ENCODE measurements at regions not wholly inside any gene's neighbourhood (a gene's known extent, or its start where the extent isn't known, plus 50 kb on each side); places are given as distances from the start of the nearest gene placed in this dataset.

GRCh38 chr18:56161566-56162260 is 476.7 kb downstream of the TXNL1 start:
- Histone ChIP-seq H3K4me1 (peaks cover 10 to 33% (median 13%) of the 10 kb centered on the region in 3 donors), H3K27ac (peak overlapping the region in 2 of 4 donors; percentile 54 to 69), H3K9me3 (no peaks in the 10 kb centered on the region), H3K36me3 (no peaks in the 10 kb centered on the region), H3K27me3 (no peaks in the 10 kb centered on the region), H3K4me3 (no peak overlapping the region)
- WGBS, 2 donors (ENCODE audit: low coverage in 1 of 2), result 28% methylated on average over 5 to 6 of the region's 6 CpGs
- ATAC-seq, result no peak
- TF ChIP-seq POLR2A (IDR thresholded peaks at IDR 0.05) (no peak), EP300 (IDR thresholded peaks at IDR 0.05) (no peak), POLR2AphosphoS5 (IDR thresholded peaks at IDR 0.05) (peak; percentile 44)
- TF ChIP-seq, protein P1, sequence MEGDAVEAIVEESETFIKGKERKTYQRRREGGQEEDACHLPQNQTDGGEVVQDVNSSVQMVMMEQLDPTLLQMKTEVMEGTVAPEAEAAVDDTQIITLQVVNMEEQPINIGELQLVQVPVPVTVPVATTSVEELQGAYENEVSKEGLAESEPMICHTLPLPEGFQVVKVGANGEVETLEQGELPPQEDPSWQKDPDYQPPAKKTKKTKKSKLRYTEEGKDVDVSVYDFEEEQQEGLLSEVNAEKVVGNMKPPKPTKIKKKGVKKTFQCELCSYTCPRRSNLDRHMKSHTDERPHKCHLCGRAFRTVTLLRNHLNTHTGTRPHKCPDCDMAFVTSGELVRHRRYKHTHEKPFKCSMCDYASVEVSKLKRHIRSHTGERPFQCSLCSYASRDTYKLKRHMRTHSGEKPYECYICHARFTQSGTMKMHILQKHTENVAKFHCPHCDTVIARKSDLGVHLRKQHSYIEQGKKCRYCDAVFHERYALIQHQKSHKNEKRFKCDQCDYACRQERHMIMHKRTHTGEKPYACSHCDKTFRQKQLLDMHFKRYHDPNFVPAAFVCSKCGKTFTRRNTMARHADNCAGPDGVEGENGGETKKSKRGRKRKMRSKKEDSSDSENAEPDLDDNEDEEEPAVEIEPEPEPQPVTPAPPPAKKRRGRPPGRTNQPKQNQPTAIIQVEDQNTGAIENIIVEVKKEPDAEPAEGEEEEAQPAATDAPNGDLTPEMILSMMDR (IDR thresholded peaks at IDR 0.05), result no peak

GRCh38 chr18:56158676-56159075 is 479.7 kb downstream of the TXNL1 start:
- H3K9me3 ChIP-seq, result no peaks in the 10 kb centered on the region
- H3K36me3 ChIP-seq, result no peaks in the 10 kb centered on the region
- TF ChIP-seq POLR2A (IDR thresholded peaks at IDR 0.05) (no peak), EP300 (IDR thresholded peaks at IDR 0.05) (no peak), POLR2AphosphoS5 (IDR thresholded peaks at IDR 0.05) (no peak)
- TF ChIP-seq, protein P1 (IDR thresholded peaks at IDR 0.05), result no peak
- peaks cover 10 to 23% (median 13%) of the 10 kb centered on the region in 3 donors for H3K4me1 ChIP-seq
- no peak for ATAC-seq
- H3K4me3 ChIP-seq, result no peak overlapping the region
- no peak overlapping the region for H3K27ac ChIP-seq
- H3K27me3 ChIP-seq, result no peaks in the 10 kb centered on the region

DNA sequence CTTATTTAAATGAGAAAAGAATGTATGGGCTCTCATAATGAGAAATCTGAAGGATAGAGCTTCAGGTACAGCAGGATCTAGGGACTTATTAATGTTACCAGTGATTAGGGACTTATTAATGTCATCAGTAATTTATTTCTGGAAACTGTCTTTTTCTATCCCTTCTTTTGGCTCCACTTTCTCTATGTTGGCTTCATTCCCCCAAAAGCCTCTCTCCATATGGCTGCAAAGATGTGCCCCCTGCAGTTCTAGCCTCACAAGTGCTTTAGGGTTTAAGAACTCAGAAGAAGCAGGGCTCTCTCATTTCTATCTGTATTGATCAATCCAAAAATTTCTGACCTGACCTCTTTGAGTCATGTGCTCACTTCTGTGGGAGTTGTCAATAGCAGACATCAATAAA is 480.9 kb downstream of the TXNL1 start:
- Histone ChIP-seq H3K27me3 (no peaks in the 10 kb centered on the region), H3K27ac (no peak overlapping the region), H3K9me3 (no peaks in the 10 kb centered on the region), H3K36me3 (no peaks in the 10 kb centered on the region), H3K4me3 (no peak overlapping the region), H3K4me1 (peaks cover 5 to 14% (median 10%) of the 10 kb centered on the region in 3 donors)
- TF ChIP-seq EP300 (IDR thresholded peaks at IDR 0.05), result no peak
- no peak for TF ChIP-seq POLR2A (IDR thresholded peaks at IDR 0.05)
- no peak for TF ChIP-seq POLR2AphosphoS5 (IDR thresholded peaks at IDR 0.05)
- TF ChIP-seq, protein P1 (IDR thresholded peaks at IDR 0.05), result no peak
- no peak for ATAC-seq

DNA sequence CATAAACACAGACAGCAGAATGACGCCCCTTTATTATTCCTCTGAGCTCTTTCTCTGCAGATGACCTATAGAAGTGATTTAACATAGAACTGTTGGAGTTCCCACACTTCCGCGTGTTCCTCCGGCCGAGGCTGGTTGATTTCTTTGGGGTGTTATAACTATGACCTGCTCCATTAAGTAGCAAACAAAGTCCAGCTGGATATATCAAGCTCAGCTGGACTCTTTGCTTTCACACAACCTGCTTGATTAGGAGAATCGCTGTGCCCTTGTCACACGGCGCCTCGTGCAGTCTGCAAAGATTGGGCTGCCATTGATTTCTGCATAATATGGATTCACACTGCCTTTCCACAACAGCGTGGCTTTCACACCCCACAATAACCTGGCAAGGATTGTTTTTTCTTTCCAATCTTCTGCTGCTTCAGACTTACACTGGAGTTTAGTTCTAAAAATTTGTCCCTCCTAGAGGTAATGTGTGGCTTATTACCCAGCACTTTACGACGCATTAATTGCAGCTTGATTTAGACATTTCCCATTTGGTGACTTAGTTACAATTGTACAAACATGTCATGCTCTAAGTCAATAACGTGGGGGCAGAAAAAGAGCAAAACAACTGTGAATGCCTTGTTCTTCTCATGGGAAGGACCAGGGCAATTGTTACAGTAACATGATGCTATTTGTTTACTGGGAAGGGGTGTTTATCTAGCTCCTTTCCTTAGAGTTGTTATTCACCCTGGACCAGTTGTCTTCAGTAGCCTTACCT is 485.7 kb downstream of the TXNL1 start:
- H3K27me3 ChIP-seq, result no peaks in the 10 kb centered on the region
- WGBS, 2 donors (ENCODE audit: low coverage in 1 of 2), result 51 to 72% methylated on average over 10 to 13 of the region's 13 CpGs
- no peak overlapping the region for H3K27ac ChIP-seq
- H3K36me3 ChIP-seq, result no peaks in the 10 kb centered on the region
- TF ChIP-seq POLR2A (IDR thresholded peaks at IDR 0.05) (no peak), EP300 (IDR thresholded peaks at IDR 0.05) (no peak), POLR2AphosphoS5 (IDR thresholded peaks at IDR 0.05) (no peak)
- TF ChIP-seq, protein P1 (IDR thresholded peaks at IDR 0.05), result no peak
- H3K4me1 ChIP-seq, result no peaks in the 10 kb centered on the region
- no peak for ATAC-seq
- H3K4me3 ChIP-seq, result no peak overlapping the region
- H3K9me3 ChIP-seq, result no peaks in the 10 kb centered on the region

DNA sequence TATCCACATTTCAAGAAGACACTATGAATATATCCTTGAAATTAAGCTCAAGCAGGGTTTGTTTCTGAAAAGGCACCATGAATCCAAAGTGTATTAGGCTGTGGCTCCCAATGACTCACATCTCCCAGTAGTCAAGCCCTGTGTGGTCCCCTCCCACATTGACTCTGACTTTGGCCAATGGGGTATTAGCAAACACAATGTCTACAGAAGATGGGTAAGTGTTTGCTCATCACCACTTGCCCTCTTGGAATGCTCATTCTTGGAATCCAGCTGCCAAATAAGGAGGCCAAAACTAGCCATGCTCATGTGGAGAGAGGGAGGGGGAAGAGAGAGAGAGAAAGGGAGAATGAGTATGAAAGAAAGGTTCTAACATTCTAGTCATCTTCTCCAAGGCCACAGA is 490.0 kb downstream of the TXNL1 start:
- H3K9me3 ChIP-seq, result no peaks in the 10 kb centered on the region
- TF ChIP-seq, protein P1 (IDR thresholded peaks at IDR 0.05), result no peak
- TF ChIP-seq POLR2A (IDR thresholded peaks at IDR 0.05) (no peak), EP300 (IDR thresholded peaks at IDR 0.05) (no peak), POLR2AphosphoS5 (IDR thresholded peaks at IDR 0.05) (no peak)
- H3K4me3 ChIP-seq, result no peak overlapping the region
- no peak for ATAC-seq
- H3K4me1 ChIP-seq, result no peaks in the 10 kb centered on the region
- no peaks in the 10 kb centered on the region for H3K27me3 ChIP-seq
- H3K27ac ChIP-seq, result no peak overlapping the region
- no peaks in the 10 kb centered on the region for H3K36me3 ChIP-seq

All from gastroesophageal sphincter (tissue), 4 donors.